RWPE1 (cell line): ENCODE measurements at regions not wholly inside any gene's neighbourhood (a gene's known extent, or its start where the extent isn't known, plus 50 kb on each side); places are given as distances from the start of the nearest gene placed in this dataset.

Experiments used
- CTCF ChIA-PET: fragments of 350-600 bp; sonication (Branson Sonifier 250); formaldehyde crosslinking; extraction: SDS; loops from one replicate; lab custom pipeline; 2021; lab: Yijun Ruan, JAX
- POLR2A ChIA-PET: fragments of 400-600 bp; formaldehyde crosslinking; extraction: SDS; loops from one replicate; lab custom pipeline; 2020; ENCODE audit warnings: antibody characterized with exemption; ENCODE audit not compliant: low non-redundant PET; lab: Yijun Ruan, JAX
- DNase-seq: peaks from one replicate; pipeline ENCODE4 v3.0.0; 2012; ENCODE audit warnings: low spot score
- H3K27ac ChIP-seq: fragments of 450-650 bp; 2 replicates; pipeline ENCODE4 v1.5.1; 2017
- CTCF ChIP-seq: fragments of 450-650 bp; conservative IDR thresholded peaks from 2 replicates; pipeline ENCODE4 v1.5.1; 2017; ENCODE audit warnings: low read depth, mild to moderate bottlenecking

GRCh38 chr11:105507496-105508254 lies 102.2 kb upstream of the GRIA4 start:
- H3K27ac ChIP-seq, result no peak overlapping the region
- no peak for TF ChIP-seq CTCF
- POLR2A ChIA-PET, result no interaction called here
- CTCF ChIA-PET, result no interaction called here
- DNase-seq, result no peak

- TF ChIP-seq CTCF, result no peak
- ChIA-PET POLR2A (no interaction called here), CTCF (no interaction called here)
- H3K27ac ChIP-seq, result no peak overlapping the region
- no peak for DNase-seq
Observed at GRCh38 chr11:105492010-105492409, 117.9 kb upstream of the GRIA4 start.

GRCh38 chr11:105491394-105491793 lies 118.5 kb upstream of the GRIA4 start:
- CTCF ChIA-PET, result interaction anchor here (0.7 kb wide), 1 partner anchor 64 kb away, joined by 3 read pairs; no protein-coding TSS in a partner anchor
- DNase-seq, result no peak
- POLR2A ChIA-PET, result no interaction called here

GRCh38 chr11:105490333-105490732 lies 119.5 kb upstream of the GRIA4 start:
- no peak for TF ChIP-seq CTCF
- no peak overlapping the region for H3K27ac ChIP-seq
- DNase-seq, result no peak
- ChIA-PET POLR2A (no interaction called here), CTCF (no interaction called here)

More at GRCh38 chr11:105491394-105491793, 118.5 kb upstream of the GRIA4 start:
- TF ChIP-seq CTCF, result no peak
- no peak overlapping the region for H3K27ac ChIP-seq

GRCh38 chr11:105489446-105489845 lies 120.4 kb upstream of the GRIA4 start:
- DNase-seq, result no peak
- TF ChIP-seq CTCF, result no peak
- ChIA-PET POLR2A (no interaction called here), CTCF (interaction anchor here (0.7 kb wide), 1 partner anchor 266 kb away, joined by 3 read pairs; no protein-coding TSS in a partner anchor)
- no peak overlapping the region for H3K27ac ChIP-seq

DNA sequence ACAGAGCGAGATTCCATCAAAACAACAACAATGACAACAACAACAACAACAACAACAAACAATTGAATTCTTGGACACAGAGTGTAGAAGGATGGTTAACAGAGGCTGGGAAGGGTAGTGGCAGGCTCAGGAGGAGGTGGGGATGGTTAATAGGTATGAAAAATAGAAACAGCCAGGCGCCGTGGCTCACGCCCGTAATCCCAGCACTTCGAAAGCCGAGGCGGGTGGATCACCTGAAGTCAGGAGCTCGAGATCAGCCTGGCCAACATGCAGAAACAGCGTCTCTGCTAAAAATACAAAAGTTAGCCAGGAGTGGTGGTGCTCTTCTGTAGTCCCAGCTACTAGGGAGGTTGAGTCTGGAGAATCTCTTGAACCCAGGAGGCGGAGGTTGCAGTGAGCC lies 122.9 kb upstream of the GRIA4 start:
- no peak for TF ChIP-seq CTCF
- no peak for DNase-seq
- no peak overlapping the region for H3K27ac ChIP-seq
- POLR2A ChIA-PET, result no interaction called here
- CTCF ChIA-PET, result no interaction called here
